Posterior vena cava (tissue), 2 donors: ENCODE measurements at regions not wholly inside any gene's neighbourhood (a gene's known extent, or its start where the extent isn't known, plus 50 kb on each side); places are given as distances from the start of the nearest gene placed in this dataset.

Experiments
- DNase-seq: peaks from one replicate; pipeline ENCODE4 v3.0.0-alpha.2; 2020; ENCODE audit warnings: low spot score
- intact Hi-C, 2 donors: fragments of 100-400 bp; cut with DNase I; formaldehyde crosslinking; loops; one replicate each; pipeline versions ENCODE4 v1.14.1 to v1.14.2; 2022 to 2023
- donor health status: DM: yes; HTN: yes; CAD: no.
- donor health status: DM: yes; HTN: yes; CAD: no.

- intact Hi-C loops, result no loop called here
These were observed 812.7 kb downstream of the DCDC2C start for GRCh38 chr2:4515871-4516761.

DNA sequence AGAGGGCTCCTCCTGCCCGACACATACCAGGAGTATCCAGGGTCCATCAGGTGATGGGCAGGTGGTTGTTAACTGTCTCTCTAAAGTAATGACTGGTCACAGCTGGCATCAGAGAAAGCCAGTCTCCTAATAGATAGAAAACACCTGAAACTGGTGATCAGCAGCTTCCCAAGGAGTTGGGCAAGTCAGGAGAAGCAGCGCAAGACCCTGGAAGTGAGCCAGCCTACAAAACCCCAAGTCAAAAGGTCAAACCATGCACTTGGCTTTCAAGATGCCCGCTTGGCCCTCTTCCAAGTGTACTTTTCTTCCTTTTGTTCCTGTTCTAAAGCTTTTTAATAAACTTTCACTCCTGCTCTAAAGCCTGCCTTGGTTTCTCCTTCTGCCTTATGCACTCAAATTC lies 815.2 kb downstream of the DCDC2C start:
- no peak for DNase-seq
- intact Hi-C loops, result no loop called here

More at GRCh38 chr2:4515871-4516761, 812.7 kb downstream of the DCDC2C start:
- no peak for DNase-seq

DNA sequence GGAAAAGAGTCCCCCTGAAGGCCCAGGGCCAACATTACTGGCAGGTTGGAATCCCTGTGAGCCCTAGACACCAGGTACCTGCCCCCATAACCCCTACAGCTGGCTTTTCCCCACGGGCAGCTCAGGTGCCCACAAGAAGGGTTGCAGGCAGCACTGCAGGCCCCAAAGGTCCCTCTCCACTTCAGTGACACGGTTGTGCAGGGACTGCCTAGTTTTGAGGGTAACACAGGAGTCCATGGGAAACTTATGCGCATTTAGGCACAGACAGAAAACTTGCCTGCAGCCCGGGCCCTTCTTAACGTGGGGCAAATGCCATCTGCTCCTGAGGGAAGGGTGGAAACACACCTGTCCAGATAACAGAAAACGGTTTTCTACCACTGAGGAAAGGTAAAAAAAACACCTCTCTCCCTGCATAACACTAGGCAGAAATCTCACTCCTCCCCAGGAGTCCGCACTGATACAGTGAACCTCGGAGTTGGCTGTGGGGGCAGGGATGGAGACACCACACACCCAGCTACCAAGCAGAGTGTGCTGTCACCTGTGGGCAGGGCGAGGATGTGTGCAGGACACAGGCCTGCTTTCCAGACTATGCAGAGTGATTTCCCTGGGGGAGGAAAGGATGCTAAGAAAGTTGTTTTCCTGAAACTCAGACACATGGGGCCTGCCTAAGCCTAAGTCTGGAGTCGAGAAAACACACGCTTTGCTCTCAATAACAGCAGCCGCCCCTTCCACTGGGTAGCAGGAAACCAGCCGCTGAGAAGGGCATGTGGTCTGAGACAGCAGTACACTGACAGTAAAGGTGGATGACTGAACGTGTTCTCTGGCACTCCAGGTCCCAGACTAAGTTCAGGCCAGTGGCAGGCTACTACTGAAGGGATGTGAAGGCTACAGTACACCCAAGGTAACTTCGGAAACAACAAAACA lies 819.4 kb downstream of the DCDC2C start:
- no peak for DNase-seq
- intact Hi-C loops, result no loop called here

GRCh38 chr2:4527416-4527815 lies 824.0 kb downstream of the DCDC2C start:
- intact Hi-C loops, result no loop called here
- no peak for DNase-seq

DNA sequence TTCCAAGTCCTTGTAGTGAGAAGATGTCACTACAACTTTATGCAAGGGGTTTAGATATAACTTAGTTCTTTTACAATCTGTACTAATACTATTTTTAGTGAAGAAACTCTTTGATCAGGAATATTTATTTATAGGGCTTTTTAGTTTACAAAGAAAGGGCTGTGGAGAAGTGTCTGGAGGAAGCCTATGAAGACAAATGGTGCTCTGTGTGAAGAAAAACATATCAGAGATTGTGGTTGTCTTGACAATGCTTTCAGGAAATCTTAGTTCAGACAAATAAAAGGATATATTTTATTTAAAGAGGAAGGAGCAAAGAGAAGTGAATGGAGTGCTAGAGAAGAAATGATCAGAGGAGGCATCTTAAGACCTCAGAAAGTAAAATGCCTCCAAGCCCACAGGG lies 824.9 kb downstream of the DCDC2C start:
- DNase-seq, result no peak
- intact Hi-C loops, result no loop called here

DNA sequence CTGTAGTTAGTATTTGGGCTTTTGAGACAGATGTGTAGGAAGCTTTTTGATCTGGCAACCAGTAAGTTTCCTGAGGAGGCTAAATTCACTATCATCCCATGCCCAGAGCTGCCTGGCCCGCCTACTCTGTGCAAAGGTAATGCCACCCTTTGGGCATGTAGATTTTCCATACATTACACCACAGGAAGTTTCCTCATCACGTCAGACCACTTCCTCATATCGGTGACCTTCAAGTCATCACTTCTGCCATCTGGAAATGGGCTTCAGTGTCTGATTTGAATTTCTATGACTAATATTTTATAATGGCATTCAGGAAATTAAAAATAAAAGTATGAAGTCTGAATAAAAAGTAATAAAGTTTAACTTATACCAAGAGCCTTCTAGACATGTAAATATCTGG lies 825.4 kb downstream of the DCDC2C start:
- intact Hi-C loops, result no loop called here
- no peak for DNase-seq

DNA sequence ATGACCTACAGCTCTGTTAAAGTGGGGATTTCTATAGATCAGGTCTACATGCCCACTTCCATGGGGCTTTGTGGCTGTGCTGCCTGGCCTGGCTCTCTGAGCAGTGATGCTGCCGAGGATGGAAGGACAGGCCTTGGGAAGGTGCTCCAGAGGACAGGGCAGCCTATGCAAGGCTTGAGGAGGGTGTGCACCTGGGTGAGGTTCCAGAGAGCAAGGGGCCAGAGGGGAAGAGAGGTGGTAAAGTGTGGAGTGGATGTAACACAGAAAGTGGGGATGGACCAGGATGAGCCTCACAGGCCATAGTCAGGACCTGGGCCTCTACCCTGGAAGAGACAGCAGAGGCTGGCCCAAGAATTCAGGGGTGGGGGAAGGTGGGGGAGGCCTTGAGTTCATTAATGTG lies 826.4 kb downstream of the DCDC2C start:
- intact Hi-C loops, result no loop called here
- no peak for DNase-seq

DNA sequence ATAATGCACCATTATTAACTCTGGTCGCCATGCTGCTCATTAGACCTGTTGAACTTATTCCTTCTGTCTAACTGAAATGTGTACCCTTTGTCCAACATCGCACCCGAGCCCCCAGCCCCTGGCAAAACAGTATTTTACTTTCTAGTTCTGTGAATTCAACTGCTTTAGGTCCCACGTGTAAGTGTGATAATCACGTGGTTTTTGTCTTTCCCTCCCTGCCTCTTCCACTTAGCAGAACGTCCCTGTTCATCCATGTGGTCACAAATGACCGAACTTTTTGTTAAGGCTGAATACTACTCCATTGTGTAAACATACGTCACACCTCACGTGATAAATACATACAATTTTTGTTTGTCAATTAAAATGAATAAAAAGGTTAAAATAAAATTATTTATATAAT lies 826.9 kb downstream of the DCDC2C start:
- intact Hi-C loops, result no loop called here
- DNase-seq, result no peak

GRCh38 chr2:4533806-4534205 lies 830.4 kb downstream of the DCDC2C start:
- DNase-seq, result no peak
- intact Hi-C loops, result no loop called here

GRCh38 chr2:4539121-4539520 lies 835.7 kb downstream of the DCDC2C start:
- intact Hi-C loops, result no loop called here
- DNase-seq, result no peak

GRCh38 chr2:4549666-4550210 lies 846.4 kb downstream of the DCDC2C start:
- intact Hi-C loops, result no loop called here
- no peak for DNase-seq

DNA sequence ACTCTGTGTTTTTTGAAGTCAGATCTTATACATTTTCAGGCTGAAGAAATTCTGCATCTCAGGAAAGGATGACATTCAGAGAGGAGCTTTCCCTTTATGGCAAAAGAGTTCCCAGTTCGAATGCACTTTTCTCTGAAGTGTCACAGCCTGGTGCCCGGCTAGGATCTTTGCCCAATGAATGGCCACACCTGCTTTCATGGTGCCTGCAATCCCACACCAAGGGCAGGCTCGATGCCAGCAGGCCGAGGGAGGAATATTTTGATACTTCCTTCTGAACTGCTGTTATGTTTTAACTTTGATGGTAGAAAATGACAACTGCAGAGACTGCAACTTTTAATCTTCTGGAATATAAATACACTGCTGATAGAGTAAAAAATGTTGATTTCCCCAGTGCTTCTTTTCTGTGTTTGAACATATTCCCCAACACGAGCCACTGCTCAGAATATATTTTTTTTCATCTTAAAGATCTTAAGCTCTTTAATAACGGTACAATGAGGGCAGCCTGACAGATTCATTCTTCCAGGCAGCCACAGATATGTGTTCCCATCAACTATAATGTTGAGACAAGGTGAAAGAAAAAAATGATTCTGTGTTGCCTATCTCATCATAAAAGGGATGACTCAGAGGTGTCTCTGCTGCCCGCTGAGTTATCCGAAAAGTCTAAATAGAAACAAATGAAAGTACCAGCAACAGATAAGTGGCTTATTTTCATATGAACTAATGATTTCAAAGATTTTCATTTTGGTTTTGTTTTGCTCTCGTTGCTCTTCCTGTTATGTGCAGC lies 848.5 kb downstream of the DCDC2C start:
- no peak for DNase-seq
- intact Hi-C loops, result no loop called here

DNA sequence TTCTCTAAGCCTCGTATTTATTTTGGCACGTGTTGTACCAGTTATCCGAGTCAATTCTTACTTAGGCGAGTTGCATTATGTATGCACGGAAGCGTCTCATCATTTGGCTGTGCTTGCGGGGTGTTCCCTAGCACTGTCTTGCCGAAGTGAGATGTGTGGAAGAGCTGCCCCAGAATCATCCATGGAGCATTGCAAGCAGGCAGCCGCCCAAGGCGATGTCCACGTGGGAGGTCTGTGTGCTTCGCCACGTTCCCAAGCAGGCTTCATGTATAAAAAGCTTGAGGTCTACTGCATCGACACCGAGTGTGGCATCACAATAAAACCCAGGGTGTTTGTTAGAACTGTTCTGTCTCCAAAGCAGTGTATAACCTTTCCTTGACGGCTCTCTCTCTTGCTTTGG lies 849.9 kb downstream of the DCDC2C start:
- intact Hi-C loops, result no loop called here
- DNase-seq, result no peak

DNA sequence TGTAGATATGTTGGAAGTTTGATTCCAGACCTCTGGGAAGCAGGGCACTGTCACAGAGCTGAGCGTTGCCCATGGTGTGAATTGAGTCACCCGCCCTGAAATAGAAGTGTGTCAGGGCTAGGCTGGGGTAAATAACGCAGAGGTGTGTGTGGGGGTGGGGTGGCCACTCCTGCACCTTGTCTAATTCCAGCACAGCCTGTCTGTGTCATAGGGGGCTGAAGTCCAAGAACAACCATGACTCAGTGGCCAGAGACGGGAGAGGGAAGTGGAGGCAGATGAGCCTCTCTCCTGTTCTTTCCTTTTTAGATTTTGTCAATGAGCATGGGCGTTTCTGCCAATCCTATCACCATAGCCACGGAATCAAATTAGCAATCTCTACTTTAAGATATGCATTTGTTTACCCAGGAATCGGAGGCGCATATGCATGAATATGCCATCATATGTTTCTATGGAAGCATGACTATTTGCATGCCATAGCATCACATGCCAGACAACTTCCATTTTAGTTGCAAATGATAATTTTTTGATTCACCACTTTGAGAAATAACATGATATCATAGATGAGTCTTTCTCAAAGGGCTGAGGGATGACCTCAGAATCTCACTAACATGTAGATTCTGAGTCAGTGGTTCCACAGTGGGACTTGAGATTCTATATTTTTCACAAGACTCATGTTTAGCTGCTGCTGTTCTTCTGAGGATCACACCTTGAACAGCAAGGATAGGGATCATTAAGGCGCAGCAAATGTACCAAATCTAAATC lies 852.9 kb downstream of the DCDC2C start:
- DNase-seq, result no peak
- intact Hi-C loops, result no loop called here

DNA sequence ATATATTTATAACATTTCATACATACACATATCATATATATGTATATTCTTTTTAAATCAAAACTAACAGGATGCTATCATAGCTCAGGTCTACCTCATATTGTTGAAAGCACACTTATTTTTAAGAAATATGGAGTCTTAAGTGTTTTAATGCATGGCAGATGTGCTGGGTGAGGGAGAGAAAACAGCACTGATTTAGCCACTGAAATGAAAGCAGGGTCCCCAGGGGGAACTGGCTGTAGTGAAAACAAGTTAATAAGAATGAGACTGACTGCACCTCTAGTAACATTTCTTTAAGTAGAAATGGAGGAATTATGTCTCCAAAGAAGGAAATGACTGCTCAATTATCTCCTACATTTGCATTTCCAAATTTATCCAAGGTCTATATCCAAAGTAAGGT lies 857.8 kb downstream of the DCDC2C start:
- DNase-seq, result no peak
- intact Hi-C loops, result no loop called here

DNA sequence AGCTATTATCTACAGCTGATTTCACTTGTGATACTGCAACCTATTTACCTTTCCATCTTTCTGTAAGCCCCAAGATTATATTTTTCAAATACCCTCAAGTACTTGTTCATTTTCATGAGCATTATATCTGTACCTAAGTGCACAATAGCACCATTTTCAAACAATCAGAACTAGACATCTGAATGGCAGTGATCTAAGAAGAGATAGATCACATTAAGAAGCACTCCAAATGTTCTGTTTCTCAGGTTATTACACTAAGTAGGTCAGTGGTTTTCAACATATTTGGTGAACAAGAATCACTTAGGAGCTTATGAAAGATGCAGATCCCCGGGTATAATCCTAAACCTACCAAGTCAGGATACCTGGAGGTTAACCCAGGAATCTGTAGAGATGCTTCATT lies 872.7 kb downstream of the DCDC2C start:
- no peak for DNase-seq
- intact Hi-C loops, result no loop called here

GRCh38 chr2:4579977-4580376 lies 876.6 kb downstream of the DCDC2C start:
- no peak for DNase-seq
- intact Hi-C loops, result no loop called here

GRCh38 chr2:4585057-4585635 lies 881.8 kb downstream of the DCDC2C start:
- no peak for DNase-seq
- intact Hi-C loops, result no loop called here
